AG10803 (cell line): ENCODE measurements at regions not wholly inside any gene's neighbourhood (a gene's known extent, or its start where the extent isn't known, plus 50 kb on each side); places are given as distances from the start of the nearest gene placed in this dataset.

Source experiments
- DNase-seq: peaks from one replicate; pipeline ENCODE4 v3.0.0; 2010; ENCODE audit warnings: low read depth
- H3K4me3 ChIP-seq: 2 replicates; pipeline ENCODE4 v1.5.1; 2011; ENCODE audit warnings: mild to moderate bottlenecking, low read length, control low read depth
- TF ChIP-seq, protein P1 (sequence below): conservative IDR thresholded peaks from 2 replicates; pipeline ENCODE4 v1.5.1; 2011; ENCODE audit warnings: mild to moderate bottlenecking, low read length, control low read depth, inconsistent platforms

DNA sequence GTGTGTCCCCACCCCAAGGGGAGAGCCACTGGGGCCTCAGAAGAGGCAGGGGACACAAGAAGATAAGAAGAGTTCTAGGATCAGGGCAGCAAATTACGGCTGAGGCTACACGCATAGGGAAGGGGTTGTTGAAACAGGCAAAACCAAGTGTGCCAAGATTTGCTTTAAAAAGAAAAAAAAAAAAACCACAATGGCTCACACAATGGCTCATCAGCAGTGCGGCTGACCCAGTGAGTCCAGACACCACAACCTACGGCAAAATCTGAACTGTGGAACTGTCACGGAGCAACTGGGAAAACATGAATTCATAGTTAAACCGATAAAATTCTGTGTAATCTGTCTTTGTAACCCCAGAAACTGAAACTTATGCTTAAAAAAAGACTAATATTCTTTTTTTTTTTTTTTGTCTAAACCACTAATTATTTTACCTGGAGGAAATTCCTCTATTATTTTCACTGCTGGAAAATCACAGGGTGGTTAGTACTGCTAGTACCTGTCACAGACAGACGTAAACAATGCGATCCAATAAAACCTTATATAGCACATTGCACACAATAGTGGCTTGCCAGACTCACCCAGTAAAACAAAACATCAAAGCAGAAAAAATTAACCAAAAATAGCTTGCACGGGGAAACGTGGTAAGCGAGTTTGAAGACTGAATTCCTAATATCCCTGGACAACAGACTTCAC, 325.4 kb upstream of the TSHZ3 start:
- no peak overlapping the region for H3K4me3 ChIP-seq
- DNase-seq, result peak; percentile 25
- TF ChIP-seq, protein P1, sequence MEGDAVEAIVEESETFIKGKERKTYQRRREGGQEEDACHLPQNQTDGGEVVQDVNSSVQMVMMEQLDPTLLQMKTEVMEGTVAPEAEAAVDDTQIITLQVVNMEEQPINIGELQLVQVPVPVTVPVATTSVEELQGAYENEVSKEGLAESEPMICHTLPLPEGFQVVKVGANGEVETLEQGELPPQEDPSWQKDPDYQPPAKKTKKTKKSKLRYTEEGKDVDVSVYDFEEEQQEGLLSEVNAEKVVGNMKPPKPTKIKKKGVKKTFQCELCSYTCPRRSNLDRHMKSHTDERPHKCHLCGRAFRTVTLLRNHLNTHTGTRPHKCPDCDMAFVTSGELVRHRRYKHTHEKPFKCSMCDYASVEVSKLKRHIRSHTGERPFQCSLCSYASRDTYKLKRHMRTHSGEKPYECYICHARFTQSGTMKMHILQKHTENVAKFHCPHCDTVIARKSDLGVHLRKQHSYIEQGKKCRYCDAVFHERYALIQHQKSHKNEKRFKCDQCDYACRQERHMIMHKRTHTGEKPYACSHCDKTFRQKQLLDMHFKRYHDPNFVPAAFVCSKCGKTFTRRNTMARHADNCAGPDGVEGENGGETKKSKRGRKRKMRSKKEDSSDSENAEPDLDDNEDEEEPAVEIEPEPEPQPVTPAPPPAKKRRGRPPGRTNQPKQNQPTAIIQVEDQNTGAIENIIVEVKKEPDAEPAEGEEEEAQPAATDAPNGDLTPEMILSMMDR, result no peak

GRCh38 chr19:31675193-31675913, 326.1 kb upstream of the TSHZ3 start:
- DNase-seq, result peak; percentile 50
- H3K4me3 ChIP-seq, result no peak overlapping the region
- TF ChIP-seq, protein P1, result no peak

DNA sequence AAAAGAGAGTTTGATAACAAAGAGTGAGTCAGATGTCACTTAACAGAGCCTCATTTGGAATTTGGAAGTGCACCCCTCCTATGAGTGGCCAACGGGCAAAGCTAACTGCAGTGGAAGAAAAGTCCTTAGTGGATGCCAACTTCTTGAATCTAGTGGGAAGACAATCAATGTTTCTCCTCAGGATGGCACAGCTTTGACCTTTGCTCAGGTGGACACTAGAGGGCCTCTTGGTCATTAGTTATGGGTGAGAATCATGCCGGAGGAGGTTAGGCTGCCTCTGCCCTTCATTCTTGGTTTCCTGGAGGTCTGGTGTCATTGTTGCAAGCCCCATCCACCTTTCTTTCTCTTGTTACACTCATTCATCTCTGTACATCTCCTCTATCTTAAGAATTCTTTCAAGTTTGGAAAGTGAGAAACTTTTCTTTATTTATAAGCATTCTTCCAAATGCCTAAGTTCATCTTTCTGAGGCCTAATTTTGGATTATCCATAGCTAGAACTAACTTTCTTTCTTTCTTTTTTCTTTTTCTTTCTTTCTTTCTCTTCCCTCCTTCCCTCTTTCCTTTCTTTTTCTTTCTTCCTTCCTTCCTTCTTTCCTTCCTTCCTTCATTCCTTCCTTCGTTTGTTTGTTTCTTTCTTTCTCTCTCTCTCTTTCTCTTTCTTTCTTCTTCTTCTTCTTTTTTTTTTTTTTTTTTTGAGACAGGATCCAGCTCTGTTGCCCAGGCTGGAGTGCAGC, 327.2 kb upstream of the TSHZ3 start:
- TF ChIP-seq, protein P1, result peak; percentile 9
- no peak for DNase-seq
- no peak overlapping the region for H3K4me3 ChIP-seq

DNA sequence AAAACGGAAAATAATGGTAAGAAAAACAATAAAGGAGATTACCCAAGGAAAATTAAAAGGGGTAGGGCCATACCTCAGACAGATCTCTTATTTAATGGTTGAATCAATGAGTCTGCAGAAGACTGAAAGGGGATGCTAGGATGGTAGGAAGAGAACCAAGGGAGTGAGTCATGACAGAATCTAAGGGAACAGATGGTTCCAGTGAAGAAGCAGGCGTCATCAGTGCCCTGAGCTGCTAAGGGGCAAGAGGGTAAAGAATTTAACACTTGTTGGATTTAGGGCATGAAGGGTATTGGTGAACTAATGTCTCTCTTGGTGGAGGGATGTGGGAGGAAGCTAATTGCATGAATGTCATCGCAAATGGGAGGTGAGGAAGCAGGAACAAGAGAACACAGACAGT, 329.2 kb upstream of the TSHZ3 start:
- no peak for DNase-seq
- no peak overlapping the region for H3K4me3 ChIP-seq

DNA sequence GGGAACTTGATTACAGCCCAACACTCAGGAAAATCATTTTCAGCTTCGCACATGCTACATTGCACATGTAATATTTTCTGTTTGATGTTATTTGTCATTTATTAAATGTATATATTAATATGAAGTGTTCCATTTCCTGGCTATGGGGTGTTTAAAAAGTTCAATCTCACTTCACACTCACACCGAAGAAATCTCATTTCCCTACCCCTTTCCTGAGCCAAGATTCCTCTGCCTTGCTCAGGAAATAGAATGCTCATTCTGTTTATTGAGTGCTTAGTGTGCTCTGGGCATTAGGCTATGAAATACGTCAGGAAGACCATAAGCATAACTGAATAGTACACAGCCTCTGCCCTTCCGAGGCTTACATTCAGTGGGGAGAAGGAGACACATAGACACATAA, 331.9 kb upstream of the TSHZ3 start:
- no peak overlapping the region for H3K4me3 ChIP-seq
- TF ChIP-seq, protein P1, result no peak
- DNase-seq, result no peak

More for the DNA sequence above, 329.2 kb upstream of the TSHZ3 start:
- TF ChIP-seq, protein P1, result no peak

GRCh38 chr19:31693131-31693932, 344.1 kb upstream of the TSHZ3 start:
- DNase-seq, result no peak
- no peak overlapping the region for H3K4me3 ChIP-seq
- TF ChIP-seq, protein P1, result no peak
